Effector CD4-positive, alpha-beta T cell (primary cell): ENCODE measurements at regions not wholly inside any gene's neighbourhood (a gene's known extent, or its start where the extent isn't known, plus 50 kb on each side); places are given as distances from the start of the nearest gene placed in this dataset.
"Not testable (repeated sequence)": the region's sequence is repeated elsewhere in the genome, so short reads cannot be mapped to it uniquely, and the experiment has no call there.

Experiments used
- DNase-seq: peaks from one replicate; pipeline ENCODE4 v3.0.0-alpha.2; 2020

GRCh38 chr3:124043023-124043422 is 51.1 kb upstream of the ROPN1 start:
- DNase-seq: no peak

DNA sequence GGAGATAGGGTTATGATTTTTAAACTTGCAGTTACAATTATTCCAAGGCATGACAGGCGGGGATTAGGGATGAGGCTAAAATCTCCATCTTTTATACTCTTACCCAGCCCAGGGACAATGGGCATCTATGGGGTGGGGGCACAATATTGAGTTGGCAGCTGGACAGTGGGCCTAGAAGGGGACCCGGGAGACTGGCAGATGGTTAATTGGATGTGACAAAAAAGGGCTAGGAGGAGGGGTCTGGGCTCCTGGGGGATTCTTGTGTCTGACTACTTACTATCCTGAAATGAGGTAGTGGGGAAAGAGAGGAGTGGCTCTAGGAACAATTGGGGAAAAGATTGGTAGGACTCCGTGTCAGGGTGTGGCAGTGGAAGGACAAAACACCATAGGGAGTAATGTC is 53.0 kb upstream of the ROPN1 start:
- DNase-seq: no peak

- DNase-seq: no peak
Measured at GRCh38 chr3:124048967-124049798, 57.3 kb upstream of the ROPN1 start.

GRCh38 chr3:124051636-124052035 is 59.7 kb upstream of the ROPN1 start:
- no peak for DNase-seq

DNA sequence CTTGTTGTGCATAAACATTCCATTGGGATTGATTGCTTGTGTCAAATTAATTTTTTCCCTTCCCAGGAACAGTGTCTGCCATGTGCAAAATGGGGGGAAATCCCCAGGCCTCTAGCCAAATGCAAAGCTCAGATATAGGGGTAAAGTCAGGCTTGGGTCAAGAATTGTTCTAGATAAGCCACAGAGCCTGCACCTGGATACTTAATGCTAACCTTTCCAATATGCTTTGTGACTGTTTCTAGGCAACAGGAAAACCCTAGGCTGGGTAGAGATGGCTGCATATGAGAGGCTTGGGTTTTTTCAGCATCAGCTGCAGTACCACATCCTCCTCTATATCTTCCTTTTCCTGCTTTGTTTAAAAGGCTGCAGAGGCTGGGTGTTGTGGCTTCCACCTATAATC is 61.9 kb upstream of the ROPN1 start:
- DNase-seq: no peak

DNA sequence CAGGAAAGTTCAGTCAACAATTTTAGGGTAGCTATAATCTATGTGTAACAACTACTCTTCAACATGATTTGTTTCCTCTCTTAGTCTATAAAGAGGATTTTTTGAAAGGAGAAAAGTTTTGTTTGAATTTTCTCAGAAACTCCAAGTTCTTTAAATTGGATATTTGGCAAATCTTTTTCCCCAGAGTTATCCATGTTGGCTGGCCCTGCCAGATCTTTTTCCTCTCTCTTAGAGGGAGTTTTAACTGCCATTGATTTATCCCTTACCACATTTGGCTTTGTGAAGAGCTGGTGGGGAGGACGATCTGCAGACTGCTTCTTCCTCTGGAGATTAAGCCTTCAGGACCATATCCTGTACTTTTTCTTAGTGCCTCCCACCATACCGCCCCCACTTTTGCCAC is 64.9 kb upstream of the ROPN1 start:
- DNase-seq: no peak

GRCh38 chr3:124057420-124057819 is 65.5 kb upstream of the ROPN1 start:
- DNase-seq: no peak

DNA sequence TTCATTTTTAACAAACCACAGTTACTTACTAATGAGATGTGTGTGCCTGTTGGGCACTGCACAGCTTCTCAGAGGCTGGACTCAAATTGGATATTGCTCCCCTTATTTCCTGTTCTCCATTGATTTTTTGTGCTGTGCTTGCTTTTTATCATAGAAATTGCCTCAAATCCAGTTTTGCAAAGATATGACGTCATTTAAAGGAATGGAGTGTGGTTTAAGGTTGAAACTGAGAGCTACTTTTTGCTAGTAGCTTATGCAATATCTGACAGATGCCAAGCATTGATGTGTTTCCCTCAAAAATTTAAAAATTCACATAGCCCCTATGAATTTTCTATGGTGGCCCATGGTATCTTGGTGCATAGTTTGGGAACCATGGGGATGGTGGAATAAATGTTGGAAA is 67.7 kb upstream of the ROPN1 start:
- DNase-seq: no peak

DNA sequence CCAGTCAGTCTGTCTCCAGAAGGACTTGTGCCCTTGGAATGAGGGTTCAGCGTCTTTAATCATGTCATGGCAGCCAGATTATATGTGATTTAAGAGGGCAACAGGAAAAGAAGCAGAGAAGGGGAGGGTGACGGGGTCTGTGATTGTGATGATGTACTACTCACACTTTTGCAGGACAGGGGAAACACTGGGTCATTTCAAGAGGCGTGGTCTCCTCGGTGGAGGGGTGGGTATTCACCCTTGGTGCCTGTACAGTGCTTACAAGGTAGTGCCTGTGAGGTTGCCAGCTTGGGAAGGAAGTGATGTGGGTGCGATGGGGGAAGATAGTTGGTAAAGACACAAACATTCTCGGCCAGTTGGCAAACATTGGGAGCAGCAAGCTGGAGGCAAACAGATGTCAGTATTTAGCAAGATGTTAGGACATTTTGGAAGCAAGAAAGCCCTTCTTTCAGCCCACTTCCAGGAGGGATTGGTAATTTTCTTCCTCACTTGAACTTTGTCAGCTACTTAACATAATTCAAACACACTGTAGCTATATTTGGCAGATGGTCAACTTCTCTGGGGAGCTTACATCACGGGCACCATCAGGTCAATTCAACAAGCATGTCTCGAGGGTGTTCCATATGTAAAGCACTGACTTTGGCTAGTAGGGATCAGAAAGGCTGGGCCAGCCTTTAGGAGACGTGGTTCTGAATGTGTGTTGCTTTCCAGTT is 71.4 kb upstream of the ROPN1 start:
- DNase-seq: no peak

- DNase-seq: no peak
Measured at GRCh38 chr3:124064050-124064449, 72.1 kb upstream of the ROPN1 start.

DNA sequence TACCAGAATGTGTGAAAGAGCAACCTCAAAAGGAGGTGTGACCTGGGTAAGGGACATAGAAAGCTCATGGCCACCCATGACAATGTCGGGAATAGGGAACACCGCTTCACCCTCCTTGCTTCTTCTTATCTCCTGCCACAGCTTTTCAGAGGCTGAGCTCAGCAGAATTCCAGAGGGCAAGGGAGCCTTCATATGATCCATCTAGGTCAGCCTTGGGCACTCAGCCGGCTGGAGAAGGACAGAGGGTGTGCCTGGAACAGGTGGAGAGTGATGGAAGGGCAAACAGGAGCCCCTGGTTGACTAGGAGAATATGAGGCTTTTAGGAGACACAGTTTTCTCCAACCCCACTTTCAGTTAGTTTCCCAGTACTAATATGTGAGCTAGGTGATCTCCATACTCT is 74.6 kb upstream of the ROPN1 start:
- not testable (repeated sequence) for DNase-seq

- DNase-seq: not testable (repeated sequence)
Measured at GRCh38 chr3:124069706-124070105, 77.8 kb upstream of the ROPN1 start.

- not testable (repeated sequence) for DNase-seq
Measured at GRCh38 chr3:124075090-124075489, 83.2 kb upstream of the ROPN1 start.

GRCh38 chr3:124075753-124076152 is 83.8 kb upstream of the ROPN1 start:
- no peak for DNase-seq

DNA sequence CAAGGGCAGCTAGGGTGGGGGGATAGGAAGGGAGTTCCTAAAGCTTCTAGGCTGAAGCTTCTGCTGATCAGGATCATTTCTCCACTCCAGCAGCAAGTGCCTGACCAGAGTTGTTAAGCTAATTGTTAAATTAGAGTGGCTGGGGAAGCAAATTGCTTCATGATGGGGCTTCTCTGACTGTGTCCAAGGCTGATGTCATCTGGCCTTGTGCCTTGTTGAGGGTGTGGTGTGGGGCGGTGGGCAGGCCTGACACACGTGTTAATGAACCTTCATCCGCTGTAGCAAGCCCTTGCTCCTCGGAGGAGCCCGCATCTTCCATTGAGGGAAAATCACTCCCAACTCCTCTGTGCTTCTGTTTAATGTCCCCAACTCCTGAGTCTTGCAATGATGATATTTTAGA is 84.3 kb upstream of the ROPN1 start:
- DNase-seq: no peak

GRCh38 chr3:124078953-124079911 is 87.3 kb upstream of the ROPN1 start:
- no peak for DNase-seq

DNA sequence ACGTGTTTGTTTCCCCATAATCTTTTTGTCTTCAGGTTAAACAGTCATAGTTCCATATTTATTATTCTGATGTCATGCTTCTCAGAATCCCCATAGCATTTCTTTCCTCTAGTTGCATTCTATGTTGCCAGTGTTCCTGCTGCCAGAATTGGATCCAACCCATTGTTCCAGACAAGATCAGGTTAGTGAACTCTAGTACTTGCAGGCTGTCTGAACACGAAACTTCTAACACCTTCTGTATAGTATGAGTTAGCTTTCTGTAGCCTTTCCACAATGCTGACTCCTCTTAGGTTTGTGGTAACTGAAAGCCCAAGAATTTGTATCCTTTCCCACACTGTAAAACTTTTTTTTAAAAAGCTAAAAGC is 88.0 kb upstream of the ROPN1 start:
- no peak for DNase-seq

DNA sequence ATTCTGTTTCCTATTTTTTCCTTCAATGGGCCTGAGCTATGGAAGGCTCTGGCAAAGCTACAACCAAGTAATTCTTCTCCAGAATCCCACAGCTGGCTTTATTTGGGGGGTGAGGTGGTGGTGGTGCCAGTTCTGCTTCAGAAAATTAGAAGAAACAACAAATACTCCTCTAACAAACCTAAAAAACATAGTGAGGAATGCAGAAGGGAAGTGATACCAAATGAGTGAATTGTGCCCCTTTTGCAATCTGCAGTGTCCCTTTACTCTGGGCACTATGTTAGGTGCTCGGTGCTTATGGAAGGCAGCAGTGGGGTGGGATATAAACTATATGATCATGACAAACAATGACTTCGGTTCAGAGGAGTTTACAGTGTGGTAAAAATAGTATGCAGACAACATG is 90.4 kb upstream of the ROPN1 start:
- DNase-seq: no peak

GRCh38 chr3:124084022-124084881 is 92.3 kb upstream of the ROPN1 start:
- no peak for DNase-seq

- DNase-seq: no peak
Measured at GRCh38 chr3:124088801-124089200, 96.9 kb upstream of the ROPN1 start.

GRCh38 chr3:124089214-124089613 is 97.3 kb upstream of the ROPN1 start:
- DNase-seq: no peak

DNA sequence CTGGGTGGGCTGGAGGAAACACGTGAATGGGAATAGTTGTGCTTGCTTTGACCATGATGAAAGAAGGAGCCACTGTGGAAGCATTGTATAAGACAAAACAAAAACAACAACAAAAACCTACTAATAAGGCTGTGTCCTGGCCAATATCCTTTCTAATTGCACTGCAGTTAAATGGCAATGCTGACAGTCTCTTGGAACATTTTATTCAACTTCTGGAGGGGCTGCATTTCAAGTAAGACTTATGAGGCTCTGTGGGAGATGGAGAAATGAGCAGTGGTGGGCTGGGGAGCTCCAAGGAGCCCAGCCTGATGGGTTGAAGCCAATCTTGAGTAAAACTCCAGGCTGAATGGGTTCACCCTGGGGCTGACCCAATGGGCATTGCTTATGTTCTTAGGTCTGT is 99.8 kb upstream of the ROPN1 start:
- no peak for DNase-seq
